ENCODE measurements at regions not wholly inside any gene's neighbourhood (a gene's known extent, or its start where the extent isn't known, plus 50 kb on each side); places are given as distances from the start of the nearest gene placed in this dataset.
A peak's percentile ranks its signal among the peaks of the same experiment; 100 is the strongest.

GRCh38 chr22:44613196-44613595 is 88.8 kb upstream of the PRR5 start:
- DNase-seq (ENCODE audit: low read depth): no peak

- DNase-seq (ENCODE audit: low read depth): no peak
These were observed 90.0 kb upstream of the PRR5 start for GRCh38 chr22:44611880-44612496.

- no peak for DNase-seq (ENCODE audit: low read depth)
These were observed 91.9 kb upstream of the PRR5 start for GRCh38 chr22:44610071-44610470.

- no peak for DNase-seq (ENCODE audit: low read depth)
These were observed 92.5 kb upstream of the PRR5 start for GRCh38 chr22:44609400-44609988.

GRCh38 chr22:44608597-44609399 is 93.2 kb upstream of the PRR5 start:
- DNase-seq (ENCODE audit: low read depth): no peak

GRCh38 chr22:44606126-44606525 is 95.9 kb upstream of the PRR5 start:
- DNase-seq (ENCODE audit: low read depth): no peak

GRCh38 chr22:44605486-44605885 is 96.5 kb upstream of the PRR5 start:
- no peak for DNase-seq (ENCODE audit: low read depth)

GRCh38 chr22:44604991-44605390 is 97.0 kb upstream of the PRR5 start:
- no peak for DNase-seq (ENCODE audit: low read depth)

GRCh38 chr22:44604455-44604854 is 97.5 kb upstream of the PRR5 start:
- no peak for DNase-seq (ENCODE audit: low read depth)

GRCh38 chr22:44603767-44604166 is 98.2 kb upstream of the PRR5 start:
- no peak for DNase-seq (ENCODE audit: low read depth)

GRCh38 chr22:44601725-44602124 is 100.3 kb upstream of the PRR5 start:
- no peak for DNase-seq (ENCODE audit: low read depth)

- no peak for DNase-seq (ENCODE audit: low read depth)
These were observed 100.8 kb upstream of the PRR5 start for GRCh38 chr22:44601189-44601588.

- no peak for DNase-seq (ENCODE audit: low read depth)
These were observed 101.7 kb upstream of the PRR5 start for GRCh38 chr22:44600207-44600785.

- DNase-seq (ENCODE audit: low read depth): no peak
These were observed 101.6 kb upstream of the RTL6 start for GRCh38 chr22:44599500-44600140.

GRCh38 chr22:44599084-44599483 is 101.1 kb upstream of the RTL6 start:
- DNase-seq (ENCODE audit: low read depth): no peak

GRCh38 chr22:44597616-44598015 is 99.6 kb upstream of the RTL6 start:
- DNase-seq (ENCODE audit: low read depth): peak; percentile 17

GRCh38 chr22:44596396-44597125 is 98.5 kb upstream of the RTL6 start:
- DNase-seq (ENCODE audit: low read depth): no peak

- no peak for DNase-seq (ENCODE audit: low read depth)
These were observed 97.9 kb upstream of the RTL6 start for GRCh38 chr22:44595841-44596341.

- DNase-seq (ENCODE audit: low read depth): no peak
These were observed 96.9 kb upstream of the RTL6 start for GRCh38 chr22:44594951-44595350.

- no peak for DNase-seq (ENCODE audit: low read depth)
These were observed 94.8 kb upstream of the RTL6 start for GRCh38 chr22:44592824-44593148.

- DNase-seq (ENCODE audit: low read depth): no peak
These were observed 94.2 kb upstream of the RTL6 start for GRCh38 chr22:44592126-44592823.

Data from Daoy (cell line).